Stimulated activated CD4-positive, alpha-beta T cell treated with anti-CD3 and anti-CD28 coated beads, Interleukin-1b, Interleukin-23, amount 100 ng/mL, for 48 hours (primary cell): ENCODE measurements at regions not wholly inside any gene's neighbourhood (a gene's known extent, or its start where the extent isn't known, plus 50 kb on each side); places are given as distances from the start of the nearest gene placed in this dataset.

Experiments
- DNase-seq: peaks from one replicate; pipeline ENCODE4 v3.0.0-alpha.2; 2020

GRCh38 chr5:164358531-164359259 is 853.3 kb downstream of the MAT2B start:
- DNase-seq, result no peak

- DNase-seq, result no peak
Measured at GRCh38 chr5:164359260-164360255, 854.1 kb downstream of the MAT2B start.

GRCh38 chr5:164360589-164360988 is 855.2 kb downstream of the MAT2B start:
- no peak for DNase-seq

- no peak for DNase-seq
Measured at GRCh38 chr5:164361986-164362385, 856.6 kb downstream of the MAT2B start.

- DNase-seq, result no peak
Measured at GRCh38 chr5:164362835-164363234, 857.4 kb downstream of the MAT2B start.

GRCh38 chr5:164364237-164365208 is 859.1 kb downstream of the MAT2B start:
- DNase-seq, result no peak

- no peak for DNase-seq
Measured at GRCh38 chr5:164370841-164371240, 865.4 kb downstream of the MAT2B start.

- DNase-seq, result no peak
Measured at GRCh38 chr5:164372892-164373291, 867.5 kb downstream of the MAT2B start.

- no peak for DNase-seq
Measured at GRCh38 chr5:164373876-164374275, 868.5 kb downstream of the MAT2B start.

GRCh38 chr5:164375051-164375450 is 869.6 kb downstream of the MAT2B start:
- no peak for DNase-seq

GRCh38 chr5:164376843-164377242 is 871.4 kb downstream of the MAT2B start:
- no peak for DNase-seq

- no peak for DNase-seq
Measured at GRCh38 chr5:164377746-164378145, 872.3 kb downstream of the MAT2B start.

- no peak for DNase-seq
Measured at GRCh38 chr5:164383662-164384061, 878.2 kb downstream of the MAT2B start.

GRCh38 chr5:164392531-164392930 is 887.1 kb downstream of the MAT2B start:
- DNase-seq, result no peak

GRCh38 chr5:164394686-164395194 is 889.3 kb downstream of the MAT2B start:
- no peak for DNase-seq

- no peak for DNase-seq
Measured at GRCh38 chr5:164412531-164412930, 907.1 kb downstream of the MAT2B start.

- DNase-seq, result no peak
Measured at GRCh38 chr5:164420161-164420560, 914.7 kb downstream of the MAT2B start.

- no peak for DNase-seq
Measured at GRCh38 chr5:164422400-164422799, 917.0 kb downstream of the MAT2B start.

- DNase-seq, result no peak
Measured at GRCh38 chr5:164431634-164432304, 926.4 kb downstream of the MAT2B start.

- DNase-seq, result no peak
Measured at GRCh38 chr5:164433106-164433870, 927.9 kb downstream of the MAT2B start.

GRCh38 chr5:164435576-164435975 is 930.2 kb downstream of the MAT2B start:
- no peak for DNase-seq
